Hematopoietic multipotent progenitor cell treated with erythropoietin and hydrocortisone succinate and interleukin-3 and kit ligand, for 17 days (in vitro differentiated cells): ENCODE measurements at regions not wholly inside any gene's neighbourhood (a gene's known extent, or its start where the extent isn't known, plus 50 kb on each side); places are given as distances from the start of the nearest gene placed in this dataset.
"Not testable (repeated sequence)": the region's sequence is repeated elsewhere in the genome, so short reads cannot be mapped to it uniquely, and the experiment has no call there.

Experiments used
- DNase-seq: peaks from one replicate; pipeline ENCODE4 v3.0.0-alpha.2; 2015; ENCODE audit warnings: low spot score

DNA sequence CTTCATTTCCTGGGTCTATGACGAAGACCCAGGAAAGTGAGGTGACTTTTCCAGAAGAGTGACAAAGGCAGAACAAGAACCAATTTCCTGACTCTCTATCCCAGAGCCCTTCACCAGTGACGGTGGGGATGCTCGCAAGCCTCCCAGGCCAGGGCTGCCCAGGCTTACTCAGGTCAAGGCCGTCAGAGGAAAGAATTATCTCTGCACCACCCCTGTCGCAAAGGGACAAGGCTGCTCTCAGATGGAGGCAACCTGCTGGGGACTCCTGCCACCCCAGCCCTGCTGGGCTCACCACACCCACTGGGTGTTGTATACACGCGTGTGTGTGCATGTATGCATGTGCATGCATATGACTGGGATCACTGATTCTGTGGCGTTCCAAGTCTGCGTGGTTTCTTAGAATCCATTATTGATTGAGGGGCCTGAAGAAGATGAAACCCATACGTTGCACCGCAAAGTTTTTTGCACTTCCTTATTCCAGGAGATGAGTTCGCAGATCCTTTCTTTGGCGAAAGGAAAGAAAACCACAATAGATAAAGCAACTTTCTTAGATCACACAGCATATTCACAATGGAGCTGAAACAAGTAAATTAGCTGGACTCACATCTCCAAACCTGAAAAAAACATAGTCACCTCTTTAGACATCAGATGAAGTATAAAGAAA is 255.8 kb downstream of the RHOU start:
- DNase-seq = no peak

DNA sequence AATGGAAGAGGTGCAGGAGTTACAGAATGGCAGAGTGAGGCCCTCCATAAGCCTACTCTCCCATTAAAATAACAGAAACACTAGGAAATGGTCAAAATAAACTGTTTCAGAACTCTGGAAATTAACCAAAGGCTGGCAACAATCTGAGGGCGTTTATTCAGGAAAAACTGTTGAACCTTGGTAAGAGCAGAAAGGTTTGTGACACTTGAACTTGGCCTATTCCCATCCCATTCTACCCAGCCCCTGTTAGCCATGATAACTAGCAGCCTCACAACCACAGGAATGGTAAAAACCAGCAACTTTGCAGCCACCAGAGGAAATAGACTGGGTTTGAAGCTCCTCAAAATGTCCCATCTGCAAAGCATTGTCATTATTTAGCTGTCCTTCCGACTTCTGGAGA is 256.8 kb downstream of the RHOU start:
- no peak for DNase-seq

DNA sequence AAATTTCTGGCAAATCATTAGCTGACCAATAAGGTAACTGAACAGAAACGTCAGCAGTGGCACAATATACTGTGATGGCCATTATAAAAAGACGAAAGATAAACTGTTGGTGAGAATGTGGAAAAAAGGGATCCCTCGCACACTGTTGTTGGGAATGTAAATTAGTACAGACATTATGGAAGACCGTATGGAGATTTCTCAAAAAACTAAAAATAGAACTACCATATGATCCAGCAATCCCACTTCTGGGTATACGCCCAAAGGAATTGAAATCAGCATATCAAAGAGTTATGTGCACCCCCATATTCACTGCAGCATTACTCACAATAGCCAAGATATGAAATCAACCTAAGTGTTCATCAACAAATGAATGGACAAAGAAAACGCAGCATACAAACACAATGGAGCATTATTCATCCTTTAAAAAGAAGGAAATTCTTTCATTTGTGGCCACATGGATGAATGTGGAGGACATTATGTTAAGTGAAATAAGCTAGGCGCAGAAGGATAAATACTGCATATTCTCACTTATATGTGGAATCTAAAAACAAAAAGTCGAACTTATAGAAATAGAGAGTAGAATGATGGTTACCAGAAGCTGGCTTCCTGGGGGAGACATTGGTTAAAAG is 257.7 kb downstream of the RHOU start:
- no peak for DNase-seq

DNA sequence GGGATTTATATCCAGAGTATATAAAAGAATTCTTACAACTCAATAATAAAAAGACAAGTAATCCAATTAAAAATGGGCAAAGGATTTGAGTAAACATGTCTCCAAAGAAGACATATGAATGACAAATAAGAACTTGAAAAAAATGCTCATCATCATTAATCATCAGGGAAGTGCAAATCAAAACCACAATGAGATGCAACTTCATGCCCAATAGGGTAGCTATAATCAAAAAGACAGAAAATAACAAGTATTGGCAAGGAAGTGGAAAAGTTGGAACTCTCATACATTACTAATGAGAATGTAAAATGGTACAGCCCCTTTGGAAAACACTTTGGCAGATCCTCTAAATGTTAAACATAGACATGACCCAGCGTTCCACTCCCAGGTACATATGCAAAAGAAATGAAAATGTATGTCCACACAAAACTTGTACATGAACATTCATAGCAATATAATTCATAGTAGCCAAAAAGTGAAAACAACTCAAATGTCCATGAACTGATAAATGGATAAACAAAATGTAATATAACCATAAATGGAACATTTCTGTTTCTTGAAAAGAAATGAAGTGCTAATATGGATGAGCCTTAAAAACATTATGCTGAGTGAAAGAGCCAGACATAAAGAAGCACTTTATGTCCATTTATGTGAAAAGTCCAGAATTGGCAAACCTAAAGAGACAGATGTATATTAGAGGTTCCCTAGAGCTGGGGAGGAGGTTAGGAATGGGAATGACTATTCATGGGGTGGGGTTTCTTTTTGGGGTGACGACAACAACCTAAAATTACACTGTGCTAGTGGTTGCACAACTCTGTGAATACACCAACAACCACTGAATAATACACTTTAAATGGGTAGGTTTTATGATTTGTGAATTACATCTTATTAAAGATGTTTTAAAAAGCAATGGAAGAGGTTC is 259.7 kb downstream of the RHOU start:
- no peak for DNase-seq

DNA sequence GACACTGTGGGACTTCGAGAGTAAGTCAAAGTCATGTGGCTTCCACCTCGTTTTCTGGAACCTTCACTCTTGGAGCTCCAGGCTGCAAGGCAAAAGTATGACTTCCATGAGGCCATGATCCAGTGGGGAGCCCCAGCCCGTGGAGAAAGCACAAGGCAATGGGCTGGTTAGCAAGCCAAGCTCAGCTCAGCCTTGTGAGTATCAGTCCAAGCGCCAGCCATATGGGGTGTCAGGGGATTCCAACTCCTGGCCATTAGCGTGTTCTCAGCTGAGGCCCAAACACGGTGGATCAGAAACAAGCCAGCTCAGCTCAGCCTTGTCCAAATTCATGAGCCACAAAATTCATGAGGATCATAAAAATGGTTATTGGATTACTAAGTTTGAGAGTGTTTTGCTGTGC is 261.0 kb downstream of the RHOU start:
- DNase-seq = no peak

DNA sequence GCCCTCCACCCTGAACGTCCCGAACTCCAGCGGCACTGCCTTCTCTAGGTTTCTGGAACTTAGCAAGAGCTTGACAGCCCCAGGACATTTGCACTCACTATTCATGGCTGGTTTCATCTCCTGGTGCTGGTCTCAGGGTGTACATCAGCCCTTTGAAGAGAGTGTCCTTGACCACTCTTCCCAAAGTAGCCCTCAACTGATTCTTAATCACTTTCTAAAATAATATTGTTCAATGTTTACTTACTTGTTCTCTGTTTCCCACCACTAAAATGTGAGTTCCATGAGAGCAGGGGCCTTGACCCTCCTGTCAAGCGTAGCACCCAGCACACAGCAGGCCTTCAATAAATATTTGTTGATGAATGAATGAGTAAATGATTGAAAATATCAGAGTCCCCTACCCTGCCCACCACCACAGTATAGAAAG is 262.5 kb downstream of the RHOU start:
- DNase-seq = no peak

DNA sequence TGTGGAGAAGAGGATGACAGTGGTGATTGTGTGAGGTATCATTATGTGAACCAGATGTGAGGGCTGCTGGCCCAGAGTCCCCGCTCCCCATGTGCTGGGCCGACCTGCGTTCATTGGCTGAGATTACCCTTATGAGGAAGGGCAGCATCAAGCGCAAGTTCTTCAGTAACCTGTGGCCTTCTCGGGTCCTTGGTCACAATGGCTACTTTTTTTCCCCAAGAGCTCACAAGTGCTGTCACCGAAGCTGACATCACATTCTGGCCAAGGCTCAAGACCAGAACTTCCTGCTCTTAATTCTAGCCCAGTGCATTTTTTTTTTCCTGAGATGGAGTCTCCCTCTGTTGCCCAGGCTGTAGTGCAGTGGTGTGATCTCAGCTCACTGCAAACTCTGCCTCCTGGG is 262.9 kb downstream of the RHOU start:
- no peak for DNase-seq

DNA sequence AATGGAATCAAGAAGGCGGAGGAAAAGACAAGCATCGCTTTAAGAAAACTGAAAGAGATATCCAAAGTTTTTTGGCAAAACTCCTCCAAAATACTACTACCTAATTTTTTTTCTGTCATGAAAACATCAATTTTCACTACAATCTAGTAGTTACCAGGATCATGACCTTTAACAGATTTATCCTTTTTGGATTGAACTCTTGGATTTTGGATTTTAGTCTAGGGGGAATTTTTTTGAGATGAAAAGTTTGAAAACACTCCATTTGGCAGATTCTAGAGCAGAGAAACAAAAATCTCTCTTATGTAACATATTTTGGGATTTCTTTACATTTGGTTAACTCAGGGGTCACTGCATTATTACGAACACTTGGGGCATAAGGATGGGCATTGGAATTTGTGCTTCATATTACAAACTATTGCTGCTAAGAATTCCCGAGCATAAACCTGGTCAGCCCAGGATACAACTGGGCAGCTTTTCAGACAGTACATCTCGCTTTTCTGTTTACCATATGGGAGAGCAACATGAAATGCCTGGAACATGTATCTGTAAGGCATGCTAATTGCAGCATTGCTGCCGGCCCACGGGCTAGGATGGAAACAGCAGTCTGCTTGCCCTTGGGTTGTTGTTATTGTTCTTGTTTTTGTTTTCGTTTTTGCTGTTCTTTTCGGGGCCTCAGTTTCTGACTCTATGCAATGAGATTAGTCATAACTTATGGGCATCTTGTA is 264.3 kb downstream of the RHOU start:
- DNase-seq = no peak

DNA sequence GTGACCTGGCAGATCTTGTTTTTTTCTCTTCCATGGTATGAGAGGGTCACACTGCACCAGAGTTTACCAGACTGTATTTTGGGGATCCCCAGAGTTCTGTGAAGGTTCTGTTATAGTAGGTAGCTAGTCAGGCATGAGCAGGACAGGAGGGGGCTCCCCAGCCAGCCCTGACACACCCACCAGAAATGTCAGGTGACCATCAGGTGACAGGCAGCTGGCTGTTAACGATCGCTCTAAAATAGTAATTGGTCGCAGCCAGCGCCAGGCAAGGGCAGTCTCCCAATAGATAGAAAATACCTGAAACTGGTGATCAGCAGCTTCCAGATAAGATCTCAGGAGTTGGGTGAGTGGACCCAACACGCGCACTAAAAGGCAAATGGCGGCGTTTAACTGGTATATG is 264.9 kb downstream of the RHOU start:
- DNase-seq = no peak

DNA sequence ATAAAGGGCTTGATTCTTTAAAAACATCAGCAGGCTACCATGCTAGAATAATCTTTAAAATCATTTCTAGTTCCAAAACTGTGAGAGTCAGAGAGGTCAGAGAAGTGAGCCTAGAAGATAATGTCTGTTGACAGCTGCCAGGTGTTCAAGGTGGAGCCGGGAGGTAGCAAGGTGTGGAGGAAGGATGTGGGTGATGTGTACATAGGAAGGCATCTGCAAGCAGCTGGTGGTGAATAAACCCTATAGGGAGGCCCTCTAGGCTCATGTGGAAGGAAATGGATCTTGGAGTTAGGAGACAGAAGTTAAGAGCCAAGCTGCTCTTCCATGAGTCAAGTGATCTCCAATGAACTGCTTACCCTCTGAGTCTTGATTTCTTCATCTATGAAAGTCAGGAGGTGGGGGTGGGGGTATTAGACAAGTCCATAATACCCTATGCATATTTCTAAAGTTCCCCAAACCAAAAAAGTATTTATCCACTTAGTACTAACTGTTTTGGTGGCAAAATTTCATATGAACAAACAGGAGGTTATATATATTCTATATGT is 266.3 kb downstream of the RHOU start:
- DNase-seq = no peak

DNA sequence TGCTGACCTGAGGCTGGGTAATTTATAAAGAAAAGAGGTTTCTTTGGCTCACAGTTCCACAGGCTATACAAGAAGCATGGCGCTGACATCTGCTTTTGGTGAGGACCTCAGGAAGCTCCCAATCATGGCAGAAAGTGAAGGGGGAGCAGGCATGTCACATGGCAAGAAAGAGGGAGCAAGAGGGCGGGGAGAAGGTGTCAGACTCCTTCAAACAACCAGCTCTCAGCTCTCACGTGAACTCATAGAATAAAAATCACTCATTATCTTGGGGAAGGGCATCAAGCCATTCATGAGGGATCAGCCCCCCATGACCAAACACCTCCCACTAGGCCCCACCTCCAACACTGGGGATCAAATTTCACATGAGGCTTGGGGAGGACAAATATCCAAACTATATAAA is 266.8 kb downstream of the RHOU start:
- DNase-seq = no peak

DNA sequence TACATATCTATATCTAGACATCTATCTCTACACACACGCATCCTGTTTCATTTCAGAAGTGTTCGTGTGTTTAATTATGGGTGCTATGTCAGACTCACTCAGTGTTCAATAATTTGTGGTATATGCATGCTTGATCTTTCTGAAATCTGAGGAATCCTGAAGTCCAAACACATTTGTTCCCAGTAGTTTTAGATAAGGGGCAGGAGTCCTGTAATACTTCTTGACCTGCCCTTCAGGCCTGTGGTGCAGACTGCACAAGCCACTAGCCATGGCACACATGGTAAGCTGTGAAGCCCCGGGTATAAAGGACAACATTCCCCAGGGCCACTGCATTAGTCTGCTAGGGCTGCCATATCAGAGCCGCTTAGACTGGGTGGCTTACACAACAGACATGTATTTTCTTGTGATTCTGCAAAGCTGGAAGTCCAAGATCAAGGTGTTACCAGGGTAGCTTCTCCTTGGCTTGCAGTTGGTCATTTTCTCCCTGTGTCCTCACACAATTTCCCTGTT is 267.2 kb downstream of the RHOU start:
- no peak for DNase-seq

DNA sequence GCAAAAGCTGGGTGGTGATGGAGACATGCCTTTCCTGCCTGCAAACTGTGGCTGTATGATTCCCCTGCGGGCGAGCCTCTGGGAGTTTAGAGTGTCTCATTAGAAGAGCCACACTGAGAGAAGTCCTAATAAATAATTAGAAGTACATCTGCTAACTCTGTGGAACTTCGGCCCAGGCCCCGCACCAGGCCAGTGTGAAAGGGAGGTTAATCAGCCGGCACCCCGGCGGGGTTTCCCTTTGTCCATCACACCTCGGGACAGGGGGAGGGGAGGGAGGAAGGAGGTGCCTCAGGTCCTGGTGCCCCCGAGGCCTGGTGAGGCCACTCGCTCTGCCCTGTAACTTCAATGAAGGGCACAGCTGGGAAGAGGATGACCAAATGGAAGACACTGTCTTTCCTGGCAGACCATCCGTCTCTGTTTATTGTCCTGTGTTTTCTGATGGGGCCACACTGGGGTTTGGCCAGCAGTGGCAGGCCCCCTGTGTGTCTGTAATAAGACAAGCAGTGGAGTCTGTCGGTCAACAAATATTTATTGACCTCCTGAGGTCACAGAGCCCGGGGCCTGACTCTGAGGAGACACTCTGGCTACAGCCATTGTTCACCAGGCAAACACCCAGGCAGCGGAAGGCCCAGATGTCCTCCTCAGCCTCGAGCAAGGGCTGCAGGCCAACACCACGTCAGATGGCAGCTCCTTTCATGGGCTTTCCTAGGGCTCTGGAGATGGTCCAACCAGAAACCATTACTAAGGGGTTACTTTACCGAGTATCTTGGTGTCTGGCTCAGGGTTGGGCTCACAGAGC is 267.5 kb upstream of the RAB4A start:
- DNase-seq = peak; percentile 7

DNA sequence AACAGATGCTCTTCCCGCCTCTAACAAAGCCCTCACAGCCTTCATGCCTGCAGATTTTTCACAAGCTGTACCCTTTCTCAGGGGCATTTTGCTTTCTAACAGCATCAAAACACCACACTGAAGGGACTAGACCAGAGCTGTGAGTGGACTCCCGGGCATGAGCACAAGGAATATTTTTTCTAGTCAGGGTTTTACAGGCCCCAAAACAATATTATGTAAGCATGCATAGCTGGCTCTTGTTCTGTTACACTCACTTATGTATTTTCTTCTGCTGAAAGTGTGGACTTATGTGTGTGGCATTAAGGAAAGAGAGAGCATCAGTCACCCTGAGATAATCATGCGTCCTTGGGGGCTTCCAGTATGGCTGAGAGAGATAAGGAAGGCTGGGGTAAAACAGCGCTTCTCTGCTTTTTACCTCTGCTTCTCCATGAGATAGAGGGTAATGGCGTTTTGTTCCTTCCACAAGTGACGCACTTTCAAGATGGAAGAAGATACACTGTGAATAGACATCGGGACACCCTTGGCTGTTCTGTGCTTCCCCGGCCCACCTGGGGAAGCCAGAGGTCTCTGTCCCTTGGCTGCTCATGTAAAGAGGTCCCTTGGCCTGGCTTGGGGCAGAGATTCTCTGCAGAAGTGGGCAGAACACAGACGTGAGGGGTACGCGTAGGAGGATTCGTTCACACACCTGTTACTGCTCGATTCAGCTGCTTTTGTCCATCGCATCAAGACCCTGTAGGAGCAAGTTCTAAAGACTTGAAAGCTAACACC is 266.7 kb upstream of the RAB4A start:
- peak; percentile 22 for DNase-seq

DNA sequence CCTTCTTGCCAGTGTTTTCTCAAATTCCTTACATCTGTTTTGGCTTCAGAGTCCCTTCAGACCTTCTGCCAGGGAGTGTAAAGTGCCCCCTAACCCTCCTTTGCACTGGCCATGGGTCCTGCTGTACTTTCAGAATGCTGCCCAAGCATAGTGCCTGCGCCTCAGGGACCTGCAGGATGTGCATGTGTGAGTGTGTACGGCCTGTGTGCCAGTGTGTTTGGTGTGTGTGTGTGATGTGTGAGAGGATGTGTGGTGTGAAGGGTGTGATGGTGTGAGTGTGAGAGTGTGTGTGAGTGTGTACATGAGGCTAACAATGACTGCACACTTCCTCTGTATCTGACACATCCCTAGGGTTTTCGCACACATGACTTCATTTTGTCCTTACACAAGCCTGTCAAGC is 265.8 kb upstream of the RAB4A start:
- no peak for DNase-seq

DNA sequence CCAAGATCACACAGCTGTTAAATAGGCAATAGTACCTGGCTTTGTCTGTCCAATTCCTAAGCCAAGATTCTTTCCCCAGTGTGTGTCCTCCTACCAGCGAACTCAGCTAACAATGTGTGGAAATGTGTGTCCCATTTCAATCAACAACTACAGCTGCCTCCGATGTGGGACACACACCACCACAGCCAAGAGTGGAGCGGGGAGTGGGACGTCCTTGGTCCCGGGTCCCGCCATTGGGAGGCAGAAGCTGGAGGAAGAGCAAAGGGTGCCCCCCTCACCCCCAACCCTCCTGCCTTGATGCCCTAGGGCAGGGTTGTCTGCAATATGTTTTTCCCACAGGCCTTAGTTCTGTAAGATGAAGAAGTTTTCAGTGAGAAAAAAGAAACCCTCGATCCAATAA is 265.4 kb upstream of the RAB4A start:
- no peak for DNase-seq

DNA sequence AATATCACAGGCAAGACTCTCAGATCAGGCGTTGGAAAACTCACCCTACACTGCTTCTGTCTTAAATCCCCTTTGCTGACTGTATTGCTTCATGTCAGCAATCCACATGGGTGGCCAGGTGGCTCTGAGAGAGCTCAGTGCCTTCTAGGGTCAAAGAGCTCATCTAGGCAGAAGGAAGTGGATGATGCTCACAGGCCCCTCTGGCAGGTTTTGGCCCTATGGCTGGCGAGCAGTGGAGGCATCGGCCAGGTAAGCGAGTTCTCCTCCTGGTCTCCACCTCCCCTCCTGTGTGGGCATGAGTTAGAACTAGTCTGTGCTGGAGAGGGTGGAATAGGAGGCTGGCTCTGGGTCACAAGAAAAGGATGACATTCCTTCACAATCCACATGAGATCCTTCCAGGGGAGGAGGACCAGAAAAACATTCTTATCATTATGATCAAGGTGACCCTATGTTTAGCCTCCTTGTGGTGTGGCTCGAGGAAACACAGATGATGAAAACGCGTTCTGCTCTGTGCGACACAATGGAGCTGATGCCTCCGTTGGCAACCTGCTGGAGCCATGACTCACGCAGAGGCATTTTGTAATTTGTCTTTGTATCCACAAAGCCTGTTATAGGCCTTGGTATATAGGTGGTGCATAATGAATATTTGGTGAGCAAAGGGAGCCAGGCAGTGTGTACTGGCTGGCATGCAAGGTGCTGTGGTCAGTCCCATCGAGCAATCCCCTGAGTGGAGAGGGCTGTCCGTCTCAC is 264.6 kb upstream of the RAB4A start:
- DNase-seq = no peak

DNA sequence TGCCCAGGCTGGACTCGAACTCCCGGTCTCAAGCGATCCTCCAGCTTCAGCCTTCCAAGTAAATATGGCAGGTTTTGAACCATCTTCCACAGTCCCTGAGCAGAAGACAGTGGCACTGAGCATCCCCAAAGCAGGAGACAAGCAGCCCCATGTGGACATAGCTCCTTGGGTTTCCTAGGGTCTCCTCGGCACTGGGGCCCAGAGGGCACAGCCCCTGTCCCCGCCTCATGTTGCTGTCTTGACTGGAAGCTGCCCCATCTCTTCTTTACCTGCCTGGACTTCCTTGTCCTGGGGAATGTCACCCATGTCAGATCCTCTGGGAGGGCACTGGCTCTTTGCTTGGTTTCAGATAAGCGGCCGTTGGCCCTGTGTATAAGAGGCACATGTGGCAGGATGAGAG is 263.7 kb upstream of the RAB4A start:
- no peak for DNase-seq

DNA sequence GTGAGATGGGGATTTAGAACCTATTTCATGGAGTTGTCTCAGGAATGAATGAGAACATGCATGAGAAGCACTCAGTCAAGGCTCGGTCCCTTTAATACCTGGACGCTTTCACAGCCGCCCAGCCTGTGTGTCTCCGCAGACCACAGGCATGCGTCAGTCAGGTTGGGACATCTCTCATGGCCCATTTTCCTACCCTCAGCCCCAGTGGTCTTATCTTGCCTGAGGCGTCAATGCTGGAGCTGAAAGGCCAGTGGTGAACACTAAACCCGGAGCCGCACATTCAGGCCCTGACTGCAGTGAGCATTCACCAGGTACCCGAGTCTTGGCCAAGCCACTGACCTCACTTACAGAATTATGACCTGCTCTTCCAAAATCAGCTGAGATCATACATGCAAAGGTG is 263.2 kb upstream of the RAB4A start:
- no peak for DNase-seq

DNA sequence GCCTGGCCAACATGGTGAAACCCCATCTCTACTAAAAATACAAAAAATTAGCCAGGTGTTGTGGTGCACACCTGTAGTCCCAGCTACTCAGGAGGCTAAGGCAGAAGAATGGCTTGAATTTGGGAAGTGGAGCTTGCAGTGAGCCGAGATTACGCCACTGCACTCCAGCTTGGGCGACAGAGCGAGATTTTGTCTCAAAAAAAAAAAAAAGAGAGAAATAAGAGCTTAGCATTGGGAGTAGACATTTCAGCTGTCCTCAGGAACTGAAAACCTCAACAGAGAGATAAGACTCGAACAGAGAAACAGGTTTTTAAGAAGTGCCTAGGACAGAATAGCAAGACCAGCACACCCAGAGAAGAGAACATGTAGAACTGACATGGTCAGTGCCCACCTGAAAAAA is 262.6 kb upstream of the RAB4A start:
- DNase-seq = not testable (repeated sequence)
